Left ventricle myocardium superior (tissue), 1 donor: ENCODE measurements at regions not wholly inside any gene's neighbourhood (a gene's known extent, or its start where the extent isn't known, plus 50 kb on each side); places are given as distances from the start of the nearest gene placed in this dataset.
A peak's percentile ranks its signal among the peaks of the same experiment; 100 is the strongest.
"Not testable (repeated sequence)": the region's sequence is repeated elsewhere in the genome, so short reads cannot be mapped to it uniquely, and the experiment has no call there.

ENCODE experiments used
- ATAC-seq: fragments of 200-7000 bp; cut with Tn5 transposase; one replicate; pipeline ENCODE4 v1.9.1; 2020; ENCODE audit warnings: mild to moderate bottlenecking, moderate library complexity
- DNase-seq: peaks from one replicate; pipeline ENCODE4 v3.0.0-alpha.2; 2020
- intact Hi-C: fragments of 100-400 bp; cut with micrococcal nuclease; formaldehyde crosslinking; loops from one replicate; pipeline ENCODE4 v1.11.0; 2022
- donor health status: DM: no; HTN: yes; CAD: no; lungs with severe emphysema.

DNA sequence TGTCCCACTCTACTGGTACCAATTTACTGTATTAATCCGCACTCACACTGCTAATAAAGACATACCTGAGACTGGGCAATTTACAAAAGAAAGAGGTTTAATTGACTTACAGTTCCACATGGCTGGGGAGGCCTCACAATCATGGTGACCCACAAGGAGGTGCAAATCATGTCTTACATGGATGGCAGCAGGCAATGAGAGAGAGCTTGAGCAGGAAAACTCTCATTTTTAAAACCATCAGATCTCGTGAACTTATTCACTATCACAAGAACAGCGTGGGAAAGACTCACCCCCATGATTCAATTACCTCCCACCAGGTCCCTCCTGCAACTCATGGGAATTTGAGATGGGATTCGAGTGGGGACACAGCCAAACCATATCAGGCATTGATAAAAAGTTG, 298.5 kb downstream of the DUSP6 start:
- ATAC-seq, DNase-seq: not testable (repeated sequence)
- intact Hi-C loops = loop anchor here (10.0 kb wide), 1 partner anchor 301 kb away; the partner anchor contains the start of gene DUSP6

DNA sequence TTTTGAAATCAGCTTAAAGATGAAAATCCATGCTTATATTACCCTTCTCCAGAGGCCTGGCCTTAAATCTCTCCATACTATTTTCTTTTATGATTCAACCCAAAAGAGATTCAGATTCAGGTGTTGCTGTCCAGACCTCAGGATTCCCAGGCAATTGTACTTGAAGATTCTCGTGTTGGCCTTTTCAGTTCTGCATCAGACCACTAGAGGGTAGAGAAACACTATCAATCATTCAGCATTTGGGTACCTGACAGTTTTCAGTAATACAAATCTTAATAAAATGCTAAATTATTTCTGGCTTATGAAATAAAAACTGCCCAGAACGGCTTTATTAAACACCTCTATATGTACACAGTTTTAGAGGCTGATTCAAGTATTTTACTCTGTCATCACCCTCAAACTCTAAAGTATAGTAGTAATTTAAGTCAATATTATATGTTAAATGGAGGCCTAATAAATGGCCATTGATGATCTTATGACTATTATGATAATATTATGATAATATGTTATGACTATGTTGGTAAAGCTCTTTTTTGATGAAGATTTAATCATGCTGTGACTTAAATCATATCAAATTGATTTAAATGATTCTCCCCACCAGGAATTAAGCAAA, 301.1 kb downstream of the DUSP6 start:
- ATAC-seq (peak; percentile 72), DNase-seq (no peak)
- intact Hi-C loops = loop anchor here (1.0 to 10.0 kb wide), 2 partner anchors 304 to 410 kb away; partner anchors contain the start of gene DUSP6

DNA sequence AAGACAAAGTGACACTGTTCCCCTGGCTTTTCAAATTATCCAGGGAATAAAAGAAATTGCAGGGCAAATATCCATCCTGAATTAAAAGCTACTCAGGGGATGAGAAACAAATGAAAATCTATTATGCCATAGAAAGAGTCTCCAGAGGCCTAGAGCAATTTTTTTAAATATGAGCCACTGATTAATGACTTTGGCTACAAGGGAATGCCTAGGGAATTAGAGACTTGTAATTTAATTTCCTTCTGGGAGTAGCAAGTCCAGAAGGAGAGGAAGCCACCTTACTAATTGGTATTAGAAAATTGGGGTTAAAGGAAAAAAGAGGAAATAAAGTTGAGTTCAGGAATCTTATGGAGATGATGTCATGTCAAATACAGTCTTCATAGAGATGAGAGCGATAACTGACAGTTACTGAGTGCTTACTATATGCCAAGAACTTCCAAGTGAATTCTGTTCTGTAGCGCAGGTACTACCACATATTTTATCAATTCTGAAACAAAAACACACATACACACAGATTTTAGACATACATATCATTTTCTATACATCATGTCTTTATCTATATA, 304.4 kb downstream of the DUSP6 start:
- ATAC-seq = no peak
- no peak for DNase-seq
- intact Hi-C loops = no loop called here

DNA sequence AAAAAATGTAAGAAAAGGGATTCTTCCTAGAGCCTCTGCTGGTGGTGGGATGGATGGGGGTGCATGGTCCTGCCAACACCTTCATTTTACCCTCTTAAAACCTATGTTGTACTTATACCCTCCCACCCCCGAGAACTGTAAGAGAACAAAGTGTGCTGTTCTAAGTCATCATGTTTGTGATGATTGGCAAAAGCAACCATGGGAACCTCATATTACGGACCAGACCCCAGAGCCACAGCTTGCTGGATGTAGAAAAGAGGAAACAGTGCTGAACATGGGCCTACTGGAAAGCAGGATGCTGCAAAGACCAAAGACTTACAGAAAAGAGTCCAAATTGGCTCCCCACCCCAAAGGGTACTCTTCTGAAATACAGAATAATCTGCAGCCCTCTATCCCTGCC, 311.2 kb downstream of the DUSP6 start:
- intact Hi-C loops = no loop called here
- DNase-seq (no peak), ATAC-seq (no peak)

DNA sequence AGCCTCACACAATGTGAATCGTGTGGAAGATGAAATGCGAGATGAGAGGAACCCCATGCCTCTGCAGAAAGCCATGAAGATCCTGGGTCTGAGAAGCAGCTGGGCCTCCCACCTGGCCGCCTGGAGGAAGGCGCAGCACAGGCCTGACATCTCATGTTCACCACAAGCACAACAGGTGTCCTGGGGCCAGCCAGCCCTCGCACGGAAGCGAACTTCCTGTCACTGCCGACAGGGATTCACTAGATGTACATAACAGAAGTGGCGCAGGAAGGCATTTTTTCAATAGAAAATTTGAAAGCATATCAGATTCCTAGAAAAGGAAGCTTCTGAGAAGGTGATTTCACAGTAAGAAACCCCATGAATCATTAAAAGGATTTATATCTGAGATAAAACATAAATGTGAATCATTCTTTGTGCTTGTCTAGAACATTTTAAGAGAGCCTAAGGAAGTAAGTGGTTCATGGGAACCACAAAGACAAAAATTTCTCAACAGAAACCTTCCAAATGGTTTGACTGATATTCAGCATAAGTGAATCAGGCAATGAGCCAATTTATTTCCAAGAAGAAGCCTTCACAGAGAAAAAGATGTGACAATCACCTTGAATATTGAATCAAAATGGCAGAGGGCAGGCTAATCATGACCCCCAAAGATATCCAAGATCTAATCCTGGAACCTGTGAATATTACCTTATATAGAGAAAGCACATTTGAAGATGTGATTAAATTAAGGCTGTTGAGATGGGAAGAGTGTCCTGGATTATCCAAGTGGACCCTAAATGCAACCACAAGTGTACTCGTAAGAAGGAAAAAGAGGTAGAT, 311.9 kb downstream of the DUSP6 start:
- DNase-seq = no peak
- intact Hi-C loops = no loop called here
- ATAC-seq = no peak

DNA sequence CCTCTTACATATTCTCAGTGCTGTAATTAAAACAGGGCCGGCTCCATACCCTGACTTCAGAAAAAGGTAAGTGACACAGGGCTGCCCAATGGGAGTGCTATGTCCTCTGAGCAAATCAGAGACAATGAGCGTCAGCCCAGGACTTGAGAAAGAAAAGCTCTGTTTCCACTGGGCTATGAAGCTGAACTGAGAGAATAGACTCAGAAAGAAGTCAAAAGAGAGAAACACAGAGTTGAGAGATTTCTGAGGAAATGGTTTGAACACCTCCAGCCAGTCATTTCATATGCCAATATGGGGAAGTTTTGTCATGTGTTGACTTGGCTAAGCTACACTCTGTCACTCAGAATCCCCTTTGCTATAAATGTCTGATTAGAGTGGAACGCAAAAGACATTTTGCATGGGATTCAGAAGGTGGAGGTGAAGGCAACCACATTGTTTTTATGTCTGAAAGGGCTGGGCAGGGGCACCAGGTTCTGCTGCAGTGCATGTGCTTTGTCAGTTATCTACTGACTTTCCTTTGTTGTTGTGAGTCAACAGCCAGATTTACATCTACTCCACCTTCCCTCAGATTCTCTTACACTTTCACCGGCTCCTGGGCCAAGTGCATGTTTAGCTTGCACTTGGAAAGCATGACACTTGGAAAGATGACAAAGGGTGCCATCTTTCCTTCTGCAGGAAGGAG, 313.3 kb downstream of the DUSP6 start:
- intact Hi-C loops = no loop called here
- ATAC-seq = no peak
- DNase-seq = no peak

DNA sequence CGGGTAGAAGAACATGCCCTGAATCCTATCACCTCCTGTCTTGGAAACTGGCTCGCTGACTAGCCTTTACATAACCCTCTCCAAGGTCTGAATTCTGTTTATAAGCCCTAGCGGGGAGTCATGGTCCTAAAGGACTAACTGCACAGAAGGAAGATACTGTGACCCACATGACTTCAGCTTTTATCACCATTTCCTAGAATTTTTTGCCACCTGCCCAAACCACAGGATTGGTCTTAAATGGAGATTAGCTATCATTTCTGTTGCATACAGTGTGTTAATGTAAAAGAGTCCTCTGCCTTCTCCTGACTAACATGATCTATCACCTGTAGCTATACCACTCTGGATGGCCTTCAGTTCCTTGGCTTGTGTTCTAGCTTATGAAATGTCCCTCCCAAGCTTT, 319.2 kb downstream of the DUSP6 start:
- intact Hi-C loops = no loop called here
- DNase-seq (no peak), ATAC-seq (no peak)

DNA sequence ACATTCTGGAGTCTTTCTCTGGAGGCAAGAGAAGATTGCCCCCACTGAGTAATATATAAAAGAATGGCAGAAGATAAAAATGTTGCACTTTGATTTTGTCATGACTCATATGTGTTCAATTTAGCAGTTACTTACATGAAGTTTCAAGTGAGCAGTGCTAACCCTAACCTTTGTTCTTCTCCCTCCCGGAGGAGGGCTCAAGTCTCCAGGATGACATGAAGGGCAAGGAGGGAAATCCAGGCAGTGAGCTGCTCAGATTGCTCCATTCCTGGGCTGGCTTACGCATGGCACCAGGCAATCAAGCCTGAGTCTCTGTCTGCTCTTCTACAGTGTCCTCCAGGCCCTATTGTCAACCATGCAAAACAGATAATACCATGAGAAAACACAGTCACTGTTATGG, 322.3 kb downstream of the DUSP6 start:
- no peak for DNase-seq
- ATAC-seq = no peak
- intact Hi-C loops = no loop called here

DNA sequence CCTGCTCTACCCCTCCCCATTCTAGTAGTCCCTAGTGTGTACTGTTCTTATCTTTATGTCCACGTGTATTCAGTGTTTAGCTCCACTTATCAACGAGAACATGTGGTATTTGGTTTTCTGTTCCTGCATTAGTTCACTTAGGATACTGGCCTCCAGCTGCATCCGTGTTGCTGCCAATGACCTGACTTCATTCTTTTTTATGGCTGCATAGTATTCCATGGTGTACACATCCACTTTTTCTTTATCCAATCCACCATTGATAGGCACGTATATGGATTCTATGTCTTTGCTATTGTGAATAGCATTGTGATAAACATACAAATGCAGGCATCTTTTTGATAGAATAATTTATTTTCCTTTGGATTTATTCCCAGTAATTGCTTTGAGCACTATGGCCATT, 327.7 kb downstream of the DUSP6 start:
- no peak for DNase-seq
- ATAC-seq = no peak
- intact Hi-C loops = no loop called here

DNA sequence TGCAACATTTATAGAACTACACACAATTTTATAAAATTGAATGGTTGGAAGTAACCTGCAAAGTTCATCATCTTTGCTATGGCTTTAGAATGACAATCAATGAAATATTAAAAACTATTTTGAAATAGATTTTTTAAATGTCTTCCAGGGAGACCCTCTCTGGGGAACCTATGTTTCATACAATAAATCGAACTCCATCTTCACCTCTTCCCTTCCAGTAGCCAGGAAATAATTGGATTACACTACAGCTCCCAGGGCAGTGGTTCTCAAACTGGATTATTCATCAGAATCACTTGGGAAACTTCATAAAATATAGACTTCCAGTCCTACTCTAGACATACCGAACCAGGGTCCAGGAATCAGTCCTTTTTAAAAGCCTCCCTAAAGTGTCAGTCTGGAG, 328.4 kb downstream of the DUSP6 start:
- intact Hi-C loops = no loop called here
- DNase-seq (no peak), ATAC-seq (no peak)

DNA sequence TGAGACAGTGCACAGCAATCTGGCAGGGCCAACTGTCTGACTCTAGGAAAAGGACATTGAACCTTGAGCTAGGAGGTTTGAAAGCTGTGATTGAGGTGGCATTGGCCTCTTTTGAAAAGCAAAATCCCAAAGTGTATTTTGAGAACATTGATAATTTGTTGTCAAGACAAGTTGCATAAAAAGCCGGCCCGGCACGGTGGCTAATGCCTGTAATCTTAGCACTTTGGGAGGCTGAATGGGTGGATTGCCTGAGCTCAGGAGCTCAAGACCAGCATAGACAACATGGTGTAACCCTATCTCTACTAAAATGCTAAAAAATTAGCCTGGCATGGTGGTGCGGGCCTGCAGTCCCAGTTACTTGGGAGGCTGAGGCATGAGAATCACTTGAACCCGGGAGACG, 331.6 kb downstream of the DUSP6 start:
- ATAC-seq (no peak), DNase-seq (no peak)
- intact Hi-C loops = no loop called here

DNA sequence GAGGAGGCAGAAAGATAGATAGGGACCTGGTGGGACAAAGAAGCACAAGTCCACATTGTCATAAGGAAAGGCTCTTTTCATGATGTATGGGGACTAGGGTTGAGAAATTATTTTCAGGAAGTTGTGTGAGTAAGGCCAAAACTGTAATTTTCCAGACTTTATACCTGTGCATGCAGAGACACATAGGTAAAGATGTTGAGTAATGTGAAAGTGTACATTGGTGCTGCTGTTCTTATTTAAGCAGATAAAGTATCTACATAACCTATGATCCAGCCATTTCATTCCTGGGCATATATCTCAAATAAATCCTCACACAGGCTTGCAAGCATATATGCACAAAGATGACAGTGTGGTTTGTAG, 332.2 kb downstream of the DUSP6 start:
- intact Hi-C loops = no loop called here
- no peak for DNase-seq
- no peak for ATAC-seq

DNA sequence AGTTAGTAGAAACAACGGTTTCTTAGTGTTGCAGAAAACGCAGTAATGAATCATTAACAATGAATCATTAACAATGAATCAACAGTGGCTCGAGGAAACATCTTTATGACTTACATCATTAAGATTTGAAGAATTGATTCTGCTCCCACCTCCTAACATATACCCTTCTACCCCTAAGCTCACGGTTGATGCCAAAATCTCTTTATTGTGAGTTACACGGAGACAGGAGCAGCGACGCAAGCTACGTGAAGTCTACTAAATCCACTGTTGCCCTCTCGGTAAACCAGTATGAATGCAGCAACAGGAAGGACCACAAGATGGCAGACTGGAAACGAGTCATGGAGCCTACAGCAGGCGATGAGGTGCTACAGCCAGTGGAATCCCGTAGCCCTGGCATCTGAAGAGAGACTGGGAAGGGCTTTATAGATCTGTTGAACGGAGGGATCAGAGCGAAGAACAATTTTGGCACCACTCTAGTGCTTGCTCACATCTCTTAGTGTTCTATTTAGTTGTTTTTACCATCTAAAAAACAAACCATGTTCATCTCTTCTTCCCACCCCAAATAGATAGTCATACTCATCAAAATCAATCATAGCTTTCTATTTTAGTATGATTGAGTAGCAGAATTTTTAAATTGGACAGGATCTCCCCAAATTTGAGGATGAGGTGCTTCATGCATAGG, 332.7 kb downstream of the DUSP6 start:
- intact Hi-C loops = no loop called here
- peak; percentile 42 for DNase-seq
- peak; percentile 96 for ATAC-seq

DNA sequence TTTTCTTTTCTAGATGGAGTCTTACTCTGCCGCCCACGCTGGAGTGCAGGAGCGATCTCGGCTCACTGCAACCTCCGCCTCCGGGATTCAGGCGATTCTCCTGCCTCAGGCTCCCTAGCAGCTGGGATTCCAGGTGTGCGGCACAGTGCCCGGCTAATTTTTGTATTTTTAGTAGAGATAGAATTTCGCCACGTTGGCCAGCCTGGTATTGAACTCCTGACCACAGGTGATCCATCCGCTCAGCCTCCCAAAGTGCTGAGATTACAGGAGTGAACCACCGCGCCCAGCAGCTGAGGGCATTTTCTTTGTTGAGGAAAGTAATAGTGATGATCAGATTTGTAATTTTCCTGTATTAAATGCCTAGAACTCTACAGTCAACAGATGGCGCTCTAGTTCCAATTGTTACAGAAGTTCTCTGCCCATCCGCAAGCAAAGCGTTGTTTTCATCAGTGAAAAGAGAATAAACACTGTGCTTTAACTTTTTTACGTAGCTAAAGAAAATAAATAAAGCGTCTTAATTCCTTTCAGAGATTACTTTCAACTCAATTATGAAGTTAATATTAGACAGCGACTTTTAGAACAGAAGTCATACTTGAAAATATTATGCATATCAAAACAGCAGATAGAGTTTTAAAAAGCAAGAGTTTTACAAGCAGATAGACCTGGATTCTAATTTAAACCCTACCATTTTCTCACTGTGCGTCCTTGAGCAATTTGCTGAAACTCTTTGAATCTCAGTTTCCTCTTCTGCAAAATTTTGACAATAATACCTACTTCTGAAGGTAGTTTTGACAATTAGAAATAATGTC, 335.1 kb downstream of the DUSP6 start:
- peak; percentile 59 for ATAC-seq
- DNase-seq = no peak
- intact Hi-C loops = loop anchor here (2.0 kb wide), 1 partner anchor 512 kb away; no protein-coding TSS in a partner anchor

DNA sequence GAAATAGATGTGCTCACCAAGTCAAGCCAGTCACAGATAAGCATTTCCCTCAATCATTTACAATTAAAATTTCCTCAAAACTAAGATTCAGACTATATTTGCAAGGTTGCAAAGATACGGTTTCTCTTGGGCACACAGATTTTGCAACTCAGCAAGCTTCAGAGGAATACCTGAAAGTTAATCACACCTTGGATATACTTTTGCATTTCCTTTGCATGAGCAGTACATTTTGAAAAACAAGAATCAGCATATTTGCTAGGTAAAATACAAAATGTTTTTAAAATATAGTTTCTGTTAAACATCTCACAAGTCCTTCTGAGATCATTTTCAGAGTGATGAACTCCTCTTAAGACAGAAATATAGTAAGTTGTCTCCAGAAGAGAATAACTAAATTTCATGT, 336.9 kb downstream of the DUSP6 start:
- intact Hi-C loops = no loop called here
- DNase-seq (no peak), ATAC-seq (no peak)

DNA sequence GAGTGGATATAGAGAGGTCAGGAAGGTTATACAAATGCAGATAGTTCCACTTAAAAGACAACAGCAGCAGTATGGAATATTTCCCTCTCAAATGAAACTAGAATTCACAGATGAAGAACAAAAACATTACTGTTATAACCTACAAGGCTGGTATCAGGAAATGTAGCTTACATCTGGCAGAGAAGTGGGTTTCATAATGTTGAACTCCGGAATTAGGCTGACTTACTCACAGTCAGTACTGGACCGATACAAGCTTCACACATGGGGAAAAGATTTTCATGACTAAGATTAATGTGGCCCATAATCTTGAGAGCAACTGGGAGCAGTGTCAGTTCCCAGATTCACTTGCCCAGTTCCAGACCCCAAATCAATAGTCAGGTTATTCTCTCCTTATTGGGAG, 353.9 kb downstream of the DUSP6 start:
- intact Hi-C loops = no loop called here
- ATAC-seq (no peak), DNase-seq (no peak)

DNA sequence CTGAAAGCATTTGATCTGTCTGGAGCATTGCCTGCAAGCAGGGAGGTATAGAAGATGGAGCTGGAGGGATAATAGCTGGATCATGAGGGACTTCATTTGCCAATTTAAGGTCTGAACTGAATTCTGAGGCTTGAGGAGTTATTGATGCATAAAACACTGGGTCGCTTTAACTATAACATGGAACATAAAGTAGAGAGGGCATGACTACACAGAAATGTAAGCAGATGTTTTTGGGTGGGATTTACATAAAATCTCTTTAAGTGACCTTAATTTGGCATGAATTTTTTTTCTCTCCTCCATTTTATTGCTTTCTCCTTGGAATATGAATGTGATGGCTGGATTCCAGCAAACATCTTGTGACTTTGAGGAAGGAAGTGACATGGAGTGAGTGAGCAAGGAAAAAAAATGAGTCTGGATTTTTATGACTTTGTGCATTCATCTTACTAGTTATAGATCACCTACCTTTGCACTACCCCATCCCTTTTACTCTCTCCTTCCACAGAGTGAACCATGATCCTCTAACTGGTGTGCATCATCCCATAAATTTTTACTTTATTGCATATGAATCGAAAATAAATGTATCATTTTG, 356.0 kb downstream of the DUSP6 start:
- intact Hi-C loops = no loop called here
- ATAC-seq = no peak
- no peak for DNase-seq

DNA sequence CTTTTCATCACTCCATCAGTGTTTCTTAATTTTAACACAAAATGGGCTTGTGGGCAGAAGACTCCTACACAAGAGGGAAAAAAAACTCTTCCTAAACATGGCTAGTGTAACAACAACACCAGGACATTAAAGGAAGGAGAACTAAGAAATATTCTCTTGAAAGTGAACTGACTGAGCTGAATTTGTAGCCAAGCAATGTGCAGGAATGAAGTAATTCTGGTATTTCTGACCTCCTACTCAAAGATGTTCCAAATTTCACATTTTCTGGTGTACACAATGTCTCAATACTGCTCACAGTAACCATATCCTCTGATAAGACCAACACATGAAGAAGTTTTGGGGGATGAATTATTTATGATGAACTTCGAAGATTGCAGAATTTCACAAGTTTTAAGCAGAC, 357.3 kb downstream of the DUSP6 start:
- DNase-seq = no peak
- ATAC-seq = no peak
- intact Hi-C loops = no loop called here
